ENCODE measurements at regions not wholly inside any gene's neighbourhood (a gene's known extent, or its start where the extent isn't known, plus 50 kb on each side); places are given as distances from the start of the nearest gene placed in this dataset.

DNA sequence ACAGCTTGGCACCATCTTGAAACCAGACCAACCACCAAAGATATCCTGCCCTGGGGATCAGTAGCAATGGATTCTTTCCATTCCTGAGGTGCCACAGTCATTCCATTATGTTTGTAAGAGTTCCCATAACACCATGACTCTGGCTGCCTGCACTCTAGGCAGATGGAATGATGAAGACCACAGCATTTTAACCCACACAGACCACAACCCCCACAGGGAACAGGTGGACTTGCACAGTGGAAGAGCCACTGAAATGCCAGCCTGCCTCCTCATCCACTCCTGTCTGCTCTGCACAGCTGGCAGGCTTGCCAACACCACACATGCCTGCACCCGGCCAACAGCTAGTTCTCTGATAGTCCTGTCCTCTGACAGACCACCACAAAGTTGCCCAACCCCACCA lies 2362.2 kb upstream of the AGA start:
- no peak for TF ChIP-seq POLR2AphosphoS5 (IDR thresholded peaks at IDR 0.05; ENCODE audit: borderline replicate concordance, low read depth, low read length)
- TF ChIP-seq EZH2 (IDR thresholded peaks at IDR 0.05) = no peak
- TF ChIP-seq FOXP2 (optimal IDR thresholded peaks at IDR 0.05; ENCODE audit: control extremely low read depth, extremely low read length, insufficient read depth) = no peak
